Stimulated activated CD4-positive, alpha-beta T cell treated with anti-CD3 and anti-CD28 coated beads, TNF-alpha, amount 100 ng/mL, for 24 hours (primary cell): ENCODE measurements at regions not wholly inside any gene's neighbourhood (a gene's known extent, or its start where the extent isn't known, plus 50 kb on each side); places are given as distances from the start of the nearest gene placed in this dataset.

ENCODE experiments used
- DNase-seq, 3 experiments: peaks; one replicate each; pipeline ENCODE4 v3.0.0-alpha.2; 2020; ENCODE audit warnings: low read depth in 3 of 3

DNA sequence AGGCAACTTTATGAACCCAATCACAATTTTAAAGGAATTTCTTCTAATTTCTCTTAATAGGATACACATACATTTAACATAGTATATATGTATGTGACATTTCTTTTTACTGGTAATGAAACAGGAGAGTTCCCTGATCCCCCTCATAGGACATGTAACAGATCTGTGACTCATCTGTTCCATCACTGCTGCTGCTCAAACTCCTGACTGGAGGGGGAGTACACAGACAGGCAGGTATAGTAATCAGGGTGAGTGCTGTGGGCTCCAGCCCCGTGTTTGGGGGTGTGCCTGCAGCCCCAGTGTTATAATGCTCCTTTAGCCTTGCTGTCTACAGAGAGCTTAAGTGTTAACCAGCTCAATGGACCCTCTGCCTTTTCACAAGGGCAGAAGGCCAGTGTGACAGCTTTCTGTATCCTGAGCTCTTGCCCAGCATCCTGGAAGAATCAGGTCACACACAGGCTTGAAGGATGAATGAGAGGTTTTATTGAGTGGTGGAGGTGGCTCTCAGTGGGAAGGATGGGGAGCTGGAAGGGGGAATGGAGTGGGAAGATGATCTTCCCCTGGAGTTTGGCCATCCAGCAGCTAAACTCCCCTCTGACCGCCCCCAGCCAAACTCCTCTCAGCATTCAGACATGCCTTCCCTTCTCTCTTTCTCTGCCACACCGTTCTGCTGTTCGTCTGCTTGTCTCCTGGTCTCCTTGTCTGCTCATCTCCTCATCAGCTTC lies 161.3 kb downstream of the ZNF608 start:
- no peak for DNase-seq

DNA sequence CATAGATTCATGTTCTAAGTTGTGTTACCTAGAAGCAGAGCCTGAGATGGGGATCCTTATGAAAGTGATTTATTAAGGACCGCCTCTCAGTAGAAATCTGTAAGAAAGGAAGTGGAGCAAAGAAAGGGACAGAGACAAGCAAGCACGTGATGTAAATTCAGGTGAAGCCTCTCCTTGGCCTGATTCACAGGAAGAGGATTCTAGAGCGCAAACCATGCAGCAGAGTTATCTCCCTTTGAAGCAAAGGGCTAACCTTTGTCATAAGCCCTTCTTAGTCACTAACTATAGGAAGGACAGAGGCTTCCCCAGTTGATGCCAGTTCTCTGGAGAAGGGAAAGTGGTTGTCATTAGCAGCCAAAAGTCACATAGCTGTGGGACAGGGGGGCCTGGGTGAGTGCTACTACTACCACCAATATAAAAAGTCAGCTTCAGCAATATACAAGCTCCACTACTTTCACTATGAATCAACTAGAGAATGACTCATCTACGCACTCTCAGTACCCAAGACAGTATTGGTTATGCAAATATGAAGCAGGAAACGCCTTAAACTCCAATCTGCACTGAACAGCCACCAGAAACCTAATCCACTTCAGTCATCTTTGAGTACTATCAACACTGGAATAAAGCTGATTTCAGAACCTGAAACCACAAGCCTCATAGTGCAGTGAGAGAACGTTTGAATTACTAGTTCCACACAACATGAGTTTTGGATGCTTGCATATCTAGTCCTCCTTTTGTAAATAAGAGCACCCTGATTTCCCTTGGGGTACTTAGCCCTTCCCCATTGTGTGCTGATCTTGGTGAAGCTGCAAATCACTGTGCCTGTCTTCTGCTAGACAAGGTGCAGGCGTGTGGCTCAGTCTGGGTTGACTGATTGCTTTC lies 162.7 kb downstream of the ZNF608 start:
- DNase-seq, result peak in 1 of 3 experiments; percentile 17

DNA sequence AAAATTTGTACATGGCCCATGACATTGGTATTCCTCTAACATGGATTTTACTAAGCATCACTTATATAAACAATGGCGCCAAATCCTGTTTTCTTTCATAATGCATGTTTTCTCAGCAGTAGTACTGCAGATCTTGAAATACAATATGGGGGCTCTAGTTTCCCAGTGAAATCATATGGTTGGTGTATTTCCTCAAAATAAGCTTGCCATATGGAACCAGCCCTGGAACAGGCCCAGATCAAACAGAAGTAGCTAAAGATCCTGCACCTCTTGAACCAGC lies 163.9 kb downstream of the ZNF608 start:
- DNase-seq, result no peak

DNA sequence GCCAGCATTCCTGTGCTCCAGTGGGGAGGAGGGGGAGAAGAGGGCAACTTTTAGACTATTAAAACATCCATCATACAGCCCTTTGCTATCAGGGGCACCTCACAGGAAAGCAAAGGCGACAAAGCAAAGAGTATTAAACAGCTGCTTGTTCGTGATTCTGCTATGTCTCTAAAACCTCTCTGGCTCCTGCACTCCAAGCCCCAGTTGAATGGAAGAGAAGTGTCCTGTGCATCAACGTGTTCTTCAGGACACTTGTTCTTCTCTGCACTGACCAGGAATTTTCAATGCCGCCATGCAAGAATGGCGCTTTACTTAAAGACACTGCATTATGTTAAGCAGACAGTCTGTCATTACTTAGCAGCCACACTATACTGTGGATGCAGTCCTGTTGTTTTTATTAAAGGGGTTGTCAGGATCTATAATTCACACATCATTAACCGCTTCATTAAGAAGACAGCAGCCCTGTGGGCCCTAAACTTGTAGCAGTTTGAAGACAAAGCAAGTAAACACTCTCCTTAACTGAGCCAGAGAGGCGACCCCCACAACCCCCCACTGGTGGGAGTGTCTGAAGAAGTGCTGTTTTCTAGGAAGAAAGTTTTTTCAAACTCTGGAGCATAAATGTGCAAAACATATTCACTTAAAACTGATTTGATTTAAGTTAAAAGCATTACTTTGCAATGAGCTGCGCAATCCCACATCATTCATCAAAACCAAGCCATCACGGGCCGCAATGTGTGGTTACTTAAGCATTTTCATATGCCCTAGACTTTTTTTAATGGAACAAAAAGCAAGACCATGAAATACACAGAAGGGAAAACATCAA lies 164.5 kb downstream of the ZNF608 start:
- no peak for DNase-seq

DNA sequence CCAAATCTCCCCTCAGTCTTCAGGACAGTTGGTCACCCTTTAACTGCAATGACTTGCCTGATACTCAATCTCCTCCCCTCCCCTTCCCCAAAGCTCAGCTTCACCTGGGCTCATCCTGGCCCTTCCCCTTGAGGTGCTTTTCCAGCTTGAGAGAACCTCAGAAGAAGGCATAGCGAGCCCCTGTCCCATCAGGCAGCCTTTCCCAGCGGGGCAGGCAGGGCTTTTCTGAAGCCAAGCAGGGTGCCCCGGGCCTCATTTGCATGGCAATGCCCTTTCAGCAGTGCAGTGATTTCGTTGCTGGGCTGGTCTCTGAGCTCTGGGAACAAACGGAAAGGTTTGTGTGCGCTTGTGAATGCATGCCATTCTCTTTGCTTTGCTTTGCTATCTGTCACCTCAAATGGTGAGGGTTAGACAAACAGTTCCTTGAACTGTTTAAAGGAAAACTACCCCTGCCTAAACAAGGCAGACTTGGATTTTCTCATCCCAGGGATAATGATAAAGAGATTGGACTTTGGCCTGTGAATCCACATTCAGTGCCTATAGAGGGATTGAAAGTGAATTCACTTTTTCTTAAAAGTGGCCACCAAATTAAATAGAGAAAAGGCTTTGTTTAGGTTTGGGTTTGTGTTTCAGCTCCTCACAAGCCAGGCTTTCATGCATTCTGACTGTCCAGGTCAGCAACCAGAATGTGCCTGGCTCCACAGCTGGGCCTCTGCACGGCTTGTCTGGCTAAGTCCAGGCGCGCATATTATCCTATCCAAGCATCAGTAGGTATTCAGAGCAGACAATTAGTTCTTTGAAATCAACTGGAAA lies 165.3 kb downstream of the ZNF608 start:
- DNase-seq, result no peak

DNA sequence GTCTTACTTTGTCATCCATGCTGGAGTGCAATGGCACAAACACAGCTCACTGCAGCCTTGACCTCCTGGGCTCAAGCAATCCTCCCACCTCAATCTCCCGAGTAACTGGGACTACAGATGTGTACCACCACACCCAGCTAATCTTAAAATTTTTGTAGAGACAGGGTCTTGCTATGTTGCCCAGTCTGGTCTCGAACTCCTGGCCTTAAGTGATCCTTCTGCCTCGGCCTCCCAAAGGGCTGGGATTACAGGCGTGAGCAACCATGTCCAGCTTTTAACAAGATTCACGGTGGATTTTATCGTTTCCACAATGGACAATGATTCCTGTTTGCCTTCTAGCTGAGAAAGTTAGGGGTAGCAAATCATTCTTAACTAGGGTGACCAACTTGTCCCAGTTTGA lies 165.9 kb downstream of the ZNF608 start:
- no peak for DNase-seq

DNA sequence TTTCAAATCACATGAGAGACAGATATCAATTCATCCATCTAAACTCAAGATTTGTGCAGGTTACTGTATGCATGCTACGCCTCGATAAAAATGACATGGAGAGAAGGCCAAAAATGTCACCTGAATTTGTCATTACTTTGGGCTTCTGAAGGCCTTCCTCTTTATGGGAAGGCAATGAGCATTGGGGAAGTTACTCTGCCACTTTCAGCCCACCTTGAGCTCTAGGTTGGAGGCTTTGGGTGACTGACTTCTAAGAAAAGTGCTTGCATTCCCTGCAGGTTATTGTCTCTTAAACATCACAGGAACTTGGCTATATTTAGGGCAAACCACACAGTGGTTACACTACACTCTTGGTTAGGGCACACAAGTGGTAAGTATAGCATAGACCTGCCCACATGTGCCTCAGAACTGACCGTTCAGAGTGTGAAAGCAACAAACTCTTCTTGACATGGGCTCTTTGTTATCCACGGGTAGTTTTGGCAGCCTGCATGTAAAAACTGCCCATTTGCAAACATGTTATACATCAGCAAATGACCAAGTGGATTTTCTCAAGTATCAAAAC lies 169.5 kb downstream of the ZNF608 start:
- no peak for DNase-seq

DNA sequence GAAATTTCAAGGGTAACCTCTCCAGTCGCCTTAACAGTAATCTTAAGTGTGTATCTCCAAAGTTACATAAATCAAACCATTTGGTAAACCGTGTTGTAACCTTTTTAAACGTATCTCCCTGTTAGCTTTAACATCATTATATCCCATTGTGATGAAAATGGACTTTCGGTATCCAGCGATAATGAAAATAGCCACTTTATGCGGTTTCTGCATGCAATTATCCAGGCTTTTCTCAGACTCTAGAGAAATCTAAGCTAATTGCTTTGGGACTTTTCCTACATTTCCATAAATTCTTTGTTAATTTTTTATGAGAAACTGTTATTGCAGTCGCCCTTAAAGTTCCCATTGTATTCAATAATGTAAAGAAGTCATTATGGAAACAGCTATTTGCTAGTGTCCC lies 170.7 kb downstream of the ZNF608 start:
- no peak for DNase-seq

DNA sequence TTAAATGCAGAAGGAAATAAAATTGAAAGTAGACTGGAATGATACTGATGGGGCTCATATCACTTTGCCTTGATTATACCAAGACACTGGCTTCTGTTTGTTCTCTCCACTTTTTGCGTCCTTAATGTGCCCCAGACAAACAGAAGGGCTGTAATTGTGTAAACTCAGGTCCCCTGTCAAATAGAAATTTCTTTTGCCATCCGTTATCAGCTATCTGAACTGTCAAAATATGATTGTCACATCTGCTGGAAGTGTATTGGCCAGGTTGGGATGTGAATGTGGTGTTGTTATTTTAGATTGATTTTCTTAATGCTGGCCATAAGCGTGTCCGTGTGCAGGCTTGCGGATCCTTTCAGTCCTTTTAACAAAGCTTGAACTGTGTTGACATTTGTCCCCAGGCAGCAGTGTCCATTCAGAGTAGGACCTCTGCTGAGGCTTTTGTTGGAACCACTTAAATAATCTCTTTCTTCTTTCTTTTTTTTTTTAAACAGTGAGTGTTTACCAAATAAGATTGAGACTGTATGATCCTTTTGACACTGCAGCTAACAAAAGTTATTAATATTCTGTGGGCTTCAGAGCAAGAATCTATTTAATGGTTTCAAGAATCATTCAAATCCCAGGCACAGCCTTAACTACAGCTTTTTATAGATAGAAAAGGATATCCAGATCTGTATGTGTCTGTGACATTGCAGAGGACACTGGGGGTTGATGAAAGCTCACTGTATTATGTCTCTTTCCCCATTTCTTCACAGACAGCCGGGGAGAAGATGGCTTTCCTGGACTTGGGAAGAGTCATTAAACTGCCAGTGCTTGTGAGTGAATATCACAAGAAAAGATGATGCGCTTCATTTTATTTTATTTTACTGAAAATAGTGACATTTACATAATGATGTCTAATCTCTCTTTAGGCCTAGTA lies 171.7 kb downstream of the ZNF608 start:
- DNase-seq, result no peak

DNA sequence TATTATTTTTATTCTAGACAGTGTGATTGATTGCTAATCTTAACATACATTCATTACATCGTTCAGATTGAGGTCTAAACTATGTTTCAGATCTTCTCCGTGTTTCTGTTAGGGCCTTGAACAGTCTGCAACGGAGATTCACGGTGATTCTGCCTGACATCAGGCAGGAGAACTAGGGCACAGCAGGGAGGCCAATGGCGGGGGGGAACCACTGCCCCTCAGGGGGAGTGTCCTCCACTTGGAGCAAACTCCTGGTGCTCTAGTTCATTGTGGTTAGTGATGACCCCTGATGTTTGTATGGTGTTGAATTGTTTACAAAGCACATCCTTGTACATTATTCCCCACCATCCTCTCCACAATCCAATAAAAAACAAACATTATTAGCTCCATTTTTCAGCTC lies 173.5 kb downstream of the ZNF608 start:
- DNase-seq, result no peak

DNA sequence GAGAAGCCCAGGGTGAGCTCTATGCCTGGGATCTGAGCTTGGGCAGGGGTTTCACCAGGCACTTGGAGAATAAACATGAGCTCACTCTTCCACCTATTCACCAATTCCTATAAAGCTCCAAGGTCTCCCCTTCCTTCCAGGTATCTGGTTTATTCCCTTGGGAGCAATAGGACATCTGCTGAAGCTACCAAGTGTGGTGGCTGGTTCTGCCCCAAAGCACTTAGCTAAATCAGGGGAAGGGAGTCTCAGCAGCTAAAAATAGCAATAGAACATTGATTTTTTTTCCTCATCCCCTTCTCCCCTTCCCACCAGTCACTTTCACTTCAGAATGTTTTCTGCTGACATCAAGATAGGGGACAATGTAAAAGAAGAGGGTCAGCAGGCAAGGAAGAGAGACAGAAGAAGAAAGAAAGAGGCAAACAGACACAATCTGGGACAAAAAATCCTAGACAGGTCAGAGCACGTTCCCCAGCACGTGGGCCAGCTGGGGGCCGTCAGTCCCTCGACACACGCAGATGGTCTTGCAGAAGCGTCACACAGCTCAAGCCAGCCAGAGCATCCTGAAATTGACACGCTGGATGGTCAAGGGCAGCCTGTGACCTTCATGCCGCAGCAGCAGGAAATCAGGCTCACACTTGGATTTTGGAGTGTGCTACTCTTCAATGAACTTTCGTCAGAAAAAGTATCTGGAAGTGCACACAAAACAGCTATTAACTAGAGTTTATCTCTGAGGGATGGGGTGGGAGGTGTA lies 176.0 kb downstream of the ZNF608 start:
- no peak for DNase-seq

DNA sequence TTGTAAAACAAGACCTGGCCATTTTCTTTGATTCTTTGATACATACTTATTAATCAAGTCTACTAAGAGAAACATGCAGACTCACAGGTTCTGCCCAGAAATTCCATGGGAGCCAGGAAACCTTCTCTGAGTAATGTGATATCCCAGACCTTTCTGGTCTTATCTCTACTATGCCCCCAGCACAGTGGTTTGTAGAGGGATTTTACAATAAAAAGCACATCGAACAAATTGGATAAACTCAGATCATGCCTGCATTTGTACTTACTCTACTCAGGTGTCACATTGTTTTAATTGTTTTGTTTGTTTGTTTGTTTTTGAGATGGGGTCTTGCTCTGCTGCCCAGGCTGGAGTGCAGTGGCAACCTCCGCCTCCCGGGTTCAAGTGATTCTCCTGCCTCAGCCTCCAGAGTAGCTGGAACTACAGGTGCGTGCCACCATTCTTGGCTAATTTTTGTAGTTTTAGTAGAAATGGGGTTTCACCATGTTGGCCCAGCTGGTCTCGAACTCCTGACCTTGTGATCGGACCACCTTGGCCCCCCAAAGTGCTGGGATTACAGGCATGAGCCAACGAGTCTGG lies 179.5 kb downstream of the ZNF608 start:
- DNase-seq, result no peak

DNA sequence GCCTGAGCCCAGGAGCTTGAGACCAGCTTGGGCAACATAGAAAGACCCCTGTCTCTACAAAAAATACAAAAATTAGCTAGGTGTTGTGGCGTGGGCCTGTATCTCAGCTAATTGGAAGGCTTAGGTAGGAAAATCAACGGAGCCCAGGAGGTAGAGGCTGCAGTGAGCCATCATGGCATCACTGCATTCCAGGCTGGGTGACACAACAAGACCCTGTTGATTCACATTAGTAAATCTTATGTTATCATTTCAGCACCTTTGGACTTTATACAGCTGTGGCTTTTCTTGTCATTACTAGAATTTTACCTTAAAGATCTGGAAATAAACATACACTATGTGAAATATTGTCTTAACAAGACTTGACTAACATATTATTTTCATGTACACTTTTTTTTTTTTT lies 185.0 kb downstream of the ZNF608 start:
- DNase-seq, result no peak

DNA sequence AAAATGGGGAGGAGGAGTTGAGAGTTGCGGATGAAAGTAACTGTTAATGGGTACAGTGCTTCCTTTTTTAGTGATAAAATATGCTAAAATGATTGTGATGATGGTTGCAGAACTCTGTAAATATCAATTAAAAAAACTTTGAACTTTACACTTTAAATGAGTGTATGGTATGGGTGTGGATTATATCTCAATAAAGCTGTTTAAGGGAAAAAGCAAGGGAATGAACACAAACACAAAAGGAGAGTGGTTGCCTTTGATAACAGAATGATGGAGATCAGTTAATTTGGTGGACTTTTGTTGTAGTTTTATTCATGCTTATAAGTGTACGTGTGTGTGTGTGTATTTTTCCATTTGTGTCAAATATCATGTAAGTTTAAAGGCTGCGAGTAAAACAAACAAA lies 186.1 kb downstream of the ZNF608 start:
- no peak for DNase-seq

DNA sequence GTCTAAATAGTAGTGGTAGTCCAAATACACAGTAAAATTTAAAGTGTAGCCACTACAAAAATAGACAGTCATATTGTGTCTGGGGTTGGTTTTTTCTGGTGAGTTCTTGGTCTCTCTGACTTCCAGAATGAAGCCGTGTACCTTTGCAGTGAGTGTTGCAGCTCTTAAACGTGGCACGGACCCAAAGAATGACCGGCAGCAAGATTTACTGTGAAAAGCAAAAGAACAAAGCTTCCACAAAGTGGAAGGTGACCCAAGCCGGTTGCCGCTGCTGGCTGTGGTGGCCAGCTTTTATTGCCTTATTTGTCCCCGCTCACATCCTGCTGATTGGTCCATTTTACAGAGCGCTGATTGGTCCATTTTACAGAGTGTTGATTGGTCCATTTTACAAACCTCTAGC lies 188.7 kb downstream of the ZNF608 start:
- DNase-seq, result no peak

DNA sequence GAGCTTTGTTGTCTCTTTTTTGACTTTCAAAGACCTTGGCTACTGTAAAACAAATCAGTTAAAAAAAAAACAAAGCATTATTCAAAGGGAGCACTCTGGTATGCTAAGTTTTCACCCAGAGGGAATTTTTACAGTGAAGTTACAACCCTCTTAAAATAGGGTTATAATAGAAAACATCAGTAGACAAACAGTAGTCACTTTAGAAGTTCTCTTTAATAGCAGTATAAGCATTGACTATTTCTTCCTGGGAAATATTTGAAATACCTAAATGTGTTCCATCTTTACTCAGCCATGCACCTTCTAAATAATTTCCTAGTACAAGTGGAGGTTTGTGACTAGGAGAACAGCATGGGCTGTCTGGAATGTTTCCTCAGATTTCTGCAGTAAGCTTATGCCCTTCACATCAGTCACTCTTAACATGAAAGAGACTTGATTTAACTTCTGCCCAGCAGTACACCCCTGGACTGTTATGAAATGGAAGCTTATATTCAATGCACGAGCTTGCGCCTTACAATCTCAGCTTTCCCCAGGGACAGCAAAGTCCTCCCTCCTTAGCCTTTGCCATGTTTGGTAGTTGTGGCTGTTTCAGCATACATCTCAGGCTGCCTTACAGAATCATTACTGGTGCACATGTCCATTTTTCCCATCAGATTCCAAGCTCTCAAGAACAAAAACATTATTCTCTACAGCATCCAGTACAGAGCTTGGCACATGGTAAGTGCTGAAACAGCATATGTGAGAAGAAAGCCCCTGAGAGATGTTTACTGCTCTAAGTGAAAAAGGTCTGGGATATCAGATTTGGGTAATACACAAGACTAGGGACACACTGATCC lies 191.5 kb downstream of the ZNF608 start:
- DNase-seq, result no peak

DNA sequence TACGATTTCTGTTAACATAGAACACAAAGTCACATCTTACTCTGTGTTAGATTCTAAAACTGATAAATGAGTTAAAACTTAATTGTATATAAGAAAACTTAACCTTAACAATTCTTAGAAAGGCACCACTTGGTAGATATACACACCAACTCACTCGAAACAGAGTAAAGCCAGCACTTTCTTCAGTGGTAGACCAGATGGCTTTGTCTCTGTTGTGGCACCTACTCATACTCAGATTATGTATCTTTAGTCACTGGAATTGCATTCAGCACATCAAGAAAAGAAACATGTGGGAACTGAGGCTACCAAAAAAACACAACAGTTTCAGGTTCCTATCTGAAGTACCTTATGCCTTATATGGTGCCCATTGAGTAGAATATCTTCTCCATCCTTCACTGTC lies 192.5 kb downstream of the ZNF608 start:
- no peak for DNase-seq

DNA sequence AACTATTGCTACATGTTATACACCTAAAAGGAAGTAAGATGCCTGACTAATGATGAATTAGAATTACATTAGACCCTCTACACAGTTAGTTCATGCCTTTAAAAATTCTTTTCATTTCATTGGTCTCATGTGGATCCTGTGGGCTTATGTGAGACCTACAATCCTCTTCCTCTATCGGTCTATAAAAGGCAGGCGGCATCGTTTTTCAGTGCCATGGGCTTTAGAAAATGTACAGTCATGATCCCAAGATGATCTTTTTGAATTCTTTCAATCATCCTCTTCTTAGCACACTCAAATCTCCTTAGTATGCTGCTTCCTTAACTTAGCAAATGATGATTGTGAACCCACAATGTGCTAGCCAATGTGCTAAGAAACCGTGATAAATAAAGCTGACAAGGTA lies 193.9 kb downstream of the ZNF608 start:
- no peak for DNase-seq

DNA sequence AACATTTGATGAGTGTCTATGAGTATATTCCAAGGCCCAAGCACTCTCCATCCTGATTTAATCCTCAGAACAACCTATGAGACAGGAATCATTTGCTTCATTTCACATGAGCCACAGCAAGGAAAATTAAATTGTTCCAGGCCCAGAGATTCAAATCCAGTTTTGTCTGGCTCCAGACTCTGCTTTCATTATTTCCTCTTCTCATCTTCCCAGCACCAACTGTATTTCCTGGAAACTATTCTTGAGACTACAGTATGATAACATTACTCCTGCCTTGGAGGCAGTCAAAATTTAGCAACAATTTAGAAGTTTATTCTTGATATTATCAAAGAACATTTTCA lies 194.5 kb downstream of the ZNF608 start:
- no peak for DNase-seq
